NCI-H2227 (cell line): ENCODE measurements at regions not wholly inside any gene's neighbourhood (a gene's known extent, or its start where the extent isn't known, plus 50 kb on each side); places are given as distances from the start of the nearest gene placed in this dataset.

Source experiments
- DNase-seq: peaks from one replicate; lab custom pipeline; 2025; ENCODE audit not compliant: unreplicated experiment; lab: John Stamatoyannopoulos, UW

GRCh38 chr11:69904161-69904973, 85.2 kb upstream of the FGF3 start:
- DNase-seq: no peak

- no peak for DNase-seq
Observed at GRCh38 chr11:69904974-69905535, 85.8 kb upstream of the FGF3 start.

GRCh38 chr11:69905611-69906452, 86.6 kb upstream of the FGF3 start:
- no peak for DNase-seq

- no peak for DNase-seq
Observed at GRCh38 chr11:69906453-69906907, 87.3 kb upstream of the FGF3 start.

- DNase-seq: no peak
Observed at GRCh38 chr11:69907611-69908010, 88.4 kb upstream of the FGF3 start.

- no peak for DNase-seq
Observed at GRCh38 chr11:69908511-69909220, 89.5 kb upstream of the FGF3 start.

- no peak for DNase-seq
Observed at GRCh38 chr11:69909561-69910518, 90.6 kb upstream of the FGF3 start.

GRCh38 chr11:69910519-69911309, 91.5 kb upstream of the FGF3 start:
- DNase-seq: no peak

- DNase-seq: no peak
Observed at GRCh38 chr11:69911310-69912160, 92.3 kb upstream of the FGF3 start.

- DNase-seq: no peak
Observed at GRCh38 chr11:69912161-69912910, 93.1 kb upstream of the FGF3 start.

GRCh38 chr11:69912911-69913451, 93.8 kb upstream of the FGF3 start:
- DNase-seq: no peak

GRCh38 chr11:69913591-69914285, 94.5 kb upstream of the FGF3 start:
- DNase-seq: no peak

- DNase-seq: no peak
Observed at GRCh38 chr11:69914286-69915150, 95.3 kb upstream of the FGF3 start.

GRCh38 chr11:69915151-69915500, 95.9 kb upstream of the FGF3 start:
- no peak for DNase-seq

- peak; percentile 87 for DNase-seq
Observed at GRCh38 chr11:69915501-69916250, 96.5 kb upstream of the FGF3 start.
